Mesenchymal stem cell (in vitro differentiated cells and primary cell): ENCODE measurements at regions not wholly inside any gene's neighbourhood (a gene's known extent, or its start where the extent isn't known, plus 50 kb on each side); places are given as distances from the start of the nearest gene placed in this dataset.

Source experiments
- DNase-seq: peaks from one replicate; pipeline ENCODE4 v3.0.0-alpha.2; 2013
- H2AFZ ChIP-seq: one replicate; pipeline ENCODE4 v1.6.1; 2013; ENCODE audit warnings: low read depth, mild to moderate bottlenecking, control low read depth, inconsistent platforms, low read length, moderate library complexity
- H2AK5ac ChIP-seq: 2 replicates; pipeline ENCODE4 v1.6.1; 2013; ENCODE audit warnings: low read length, moderate library complexity, mild to moderate bottlenecking, inconsistent platforms; ENCODE audit not compliant: severe bottlenecking
- H2BK120ac ChIP-seq: one replicate; pipeline ENCODE4 v1.6.1; 2013; ENCODE audit warnings: low read depth, mild to moderate bottlenecking, inconsistent platforms, low read length, moderate library complexity
- H2BK12ac ChIP-seq, 2 experiments: one replicate each; pipeline ENCODE4 v1.6.1; 2013; ENCODE audit warnings: inconsistent platforms in 2 of 2, low read length in 2 of 2, mild to moderate bottlenecking in 2 of 2, moderate library complexity in 2 of 2, control low read depth in 1 of 2
- H2BK15ac ChIP-seq: one replicate; pipeline ENCODE4 v1.6.1; 2013; ENCODE audit warnings: mild to moderate bottlenecking, low read depth, inconsistent platforms; ENCODE audit not compliant: poor library complexity, severe bottlenecking
- H2BK5ac ChIP-seq: 2 replicates; pipeline ENCODE4 v1.6.1; 2013; ENCODE audit warnings: low read depth, mild to moderate bottlenecking, low read length, control low read depth, inconsistent platforms; ENCODE audit not compliant: poor library complexity, severe bottlenecking
- H3K14ac ChIP-seq, 2 experiments: one replicate each; pipeline ENCODE4 v1.6.1; 2013; ENCODE audit warnings: inconsistent platforms in 2 of 2, low read length in 2 of 2, control low read depth in 1 of 2, mild to moderate bottlenecking in 1 of 2, moderate library complexity in 1 of 2
- H3K18ac ChIP-seq, 2 experiments: one replicate each; pipeline ENCODE4 v1.6.1; 2013; ENCODE audit warnings: inconsistent platforms in 2 of 2, low read length in 2 of 2, control low read depth in 1 of 2, low read depth in 1 of 2, mild to moderate bottlenecking in 1 of 2
- H3K23ac ChIP-seq, 2 experiments: one replicate each; pipeline ENCODE4 v1.6.1; 2013; ENCODE audit warnings: inconsistent platforms in 2 of 2, low read length in 2 of 2, mild to moderate bottlenecking in 2 of 2, moderate library complexity in 2 of 2, control low read depth in 1 of 2
- H3K27ac ChIP-seq: 2 replicates; pipeline ENCODE4 v1.5.1; 2013; ENCODE audit warnings: mild to moderate bottlenecking, moderate library complexity, low read length, control low read depth, inconsistent platforms; ENCODE audit not compliant: poor library complexity, severe bottlenecking
- H3K27me3 ChIP-seq, 2 experiments: 2 replicates each; pipeline versions ENCODE4 v1.6.1 to v1.7.0; 2013; ENCODE audit warnings: low read length in 2 of 2, mild to moderate bottlenecking in 2 of 2, moderate library complexity in 2 of 2, control low read depth in 1 of 2, inconsistent platforms in 1 of 2; ENCODE audit not compliant: control insufficient read depth in 1 of 2, insufficient read depth in 1 of 2
- H3K36me3 ChIP-seq, 2 experiments: 2 replicates each; pipeline versions ENCODE4 v1.6.1 to v1.7.0; 2013; ENCODE audit warnings: low read length in 2 of 2, control low read depth in 1 of 2, inconsistent platforms in 1 of 2, low read depth in 1 of 2, mild to moderate bottlenecking in 1 of 2; ENCODE audit not compliant: insufficient read depth in 2 of 2, control insufficient read depth in 1 of 2
- H3K4ac ChIP-seq, 2 experiments: one replicate each; pipeline ENCODE4 v1.6.1; 2013; ENCODE audit warnings: inconsistent platforms in 2 of 2, low read length in 2 of 2, mild to moderate bottlenecking in 2 of 2, moderate library complexity in 2 of 2, control low read depth in 1 of 2, low read depth in 1 of 2
- H3K4me1 ChIP-seq: 2 replicates; pipeline ENCODE4 v1.6.1; 2013; ENCODE audit warnings: low read depth, low read length, control low read depth; ENCODE audit not compliant: control insufficient read depth, insufficient read depth
- H3K4me2 ChIP-seq: 2 replicates; pipeline ENCODE4 v1.6.1; 2013; ENCODE audit warnings: low read length, mild to moderate bottlenecking, inconsistent platforms; ENCODE audit not compliant: poor library complexity, severe bottlenecking
- H3K4me3 ChIP-seq, 2 experiments: 2 replicates each; pipeline versions ENCODE4 v1.5.1 to v1.7.0; 2013; ENCODE audit warnings: low read length in 2 of 2, mild to moderate bottlenecking in 2 of 2, control low read depth in 1 of 2, low read depth in 1 of 2; ENCODE audit not compliant: insufficient read depth in 1 of 2
- H3K79me1 ChIP-seq: replicated peaks from 2 replicates; pipeline ENCODE4 v1.6.1; 2013; ENCODE audit warnings: mild to moderate bottlenecking, control low read depth, low read length, inconsistent platforms; ENCODE audit not compliant: poor library complexity, severe bottlenecking
- H3K9ac ChIP-seq: 2 replicates; pipeline ENCODE4 v1.7.0; 2013; ENCODE audit warnings: mild to moderate bottlenecking, low read length, moderate library complexity
- H3K9me3 ChIP-seq: 2 replicates; pipeline ENCODE4 v1.7.0; 2013; ENCODE audit warnings: mild to moderate bottlenecking, low read length; ENCODE audit not compliant: control insufficient read depth
- H4K8ac ChIP-seq: one replicate; pipeline ENCODE4 v1.6.1; 2013; ENCODE audit warnings: inconsistent platforms, mild to moderate bottlenecking, low read length, moderate library complexity
- H4K91ac ChIP-seq: one replicate; pipeline ENCODE4 v1.6.1; 2013; ENCODE audit warnings: mild to moderate bottlenecking, low read length, inconsistent platforms
- WGBS: methylation state at CpG from one replicate; pipeline ENCODE4 v1.1.7; 2013; ENCODE audit warnings: mixed read lengths; 5-methylcytosine and 5-hydroxymethylcytosine counted together

- H3K36me3 ChIP-seq = no peaks in the 10 kb centered on the region
- no peaks in the 10 kb centered on the region for H3K4me1 ChIP-seq
- H3K79me1 ChIP-seq = no peaks in the 10 kb centered on the region
- no peak overlapping the region for H3K4ac ChIP-seq
- no peak overlapping the region for H3K27ac ChIP-seq
- no peak overlapping the region for H3K4me3 ChIP-seq
- no peak for DNase-seq
- no peak overlapping the region for H3K23ac ChIP-seq
- no peak overlapping the region for H3K14ac ChIP-seq
- no peak overlapping the region for H2BK5ac ChIP-seq
- WGBS = 13% methylated on average over 1 of the region's 2 CpGs
- peaks cover 15% of the 10 kb centered on the region for H3K9me3 ChIP-seq
- H2BK12ac ChIP-seq = no peak overlapping the region
- H3K9ac ChIP-seq = no peak overlapping the region
- H2AK5ac ChIP-seq = no peak overlapping the region
- H2AFZ ChIP-seq = no peak overlapping the region
- no peak overlapping the region for H3K4me2 ChIP-seq
- H4K91ac ChIP-seq = no peak overlapping the region
- H4K8ac ChIP-seq = no peak overlapping the region
- H3K18ac ChIP-seq = no peak overlapping the region
- no peak overlapping the region for H2BK120ac ChIP-seq
- H3K27me3 ChIP-seq = no peaks in the 10 kb centered on the region
- no peak overlapping the region for H2BK15ac ChIP-seq
Observed at GRCh38 chr1:195105281-195105680, 1503.0 kb downstream of the KCNT2 start.

GRCh38 chr1:195097316-195097715 is 1510.9 kb downstream of the KCNT2 start:
- no peak overlapping the region for H2BK120ac ChIP-seq
- no peak overlapping the region for H3K4me2 ChIP-seq
- no peak overlapping the region for H2BK12ac ChIP-seq
- no peaks in the 10 kb centered on the region for H3K79me1 ChIP-seq
- H3K4me3 ChIP-seq = no peak overlapping the region
- peaks cover 6% of the 10 kb centered on the region for H3K9me3 ChIP-seq
- no peak overlapping the region for H3K23ac ChIP-seq
- no peak overlapping the region for H3K27ac ChIP-seq
- no peaks in the 10 kb centered on the region for H3K36me3 ChIP-seq
- H2AK5ac ChIP-seq = no peak overlapping the region
- no peak overlapping the region for H2AFZ ChIP-seq
- no peaks in the 10 kb centered on the region for H3K27me3 ChIP-seq
- WGBS = 79% methylated on average over 4 of the region's 4 CpGs
- no peak overlapping the region for H4K8ac ChIP-seq
- no peak overlapping the region for H3K18ac ChIP-seq
- no peak overlapping the region for H2BK5ac ChIP-seq
- peaks cover 3% of the 10 kb centered on the region for H3K4me1 ChIP-seq
- no peak overlapping the region for H3K4ac ChIP-seq
- no peak overlapping the region for H4K91ac ChIP-seq
- H3K9ac ChIP-seq = no peak overlapping the region
- H2BK15ac ChIP-seq = no peak overlapping the region
- DNase-seq = no peak
- H3K14ac ChIP-seq = no peak overlapping the region

GRCh38 chr1:195096051-195096521 is 1512.2 kb downstream of the KCNT2 start:
- no peak for DNase-seq
- no peak overlapping the region for H3K18ac ChIP-seq
- H4K91ac ChIP-seq = no peak overlapping the region
- no peak overlapping the region for H2BK120ac ChIP-seq
- H3K36me3 ChIP-seq = no peaks in the 10 kb centered on the region
- no peak overlapping the region for H3K4me2 ChIP-seq
- no peak overlapping the region for H3K4ac ChIP-seq
- no peak overlapping the region for H3K4me3 ChIP-seq
- no peak overlapping the region for H3K9ac ChIP-seq
- H4K8ac ChIP-seq = no peak overlapping the region
- no peaks in the 10 kb centered on the region for H3K27me3 ChIP-seq
- no peak overlapping the region for H3K23ac ChIP-seq
- no peak overlapping the region for H3K14ac ChIP-seq
- 62% methylated on average over 9 of the region's 9 CpGs for WGBS
- H3K27ac ChIP-seq = no peak overlapping the region
- peaks cover 6% of the 10 kb centered on the region for H3K9me3 ChIP-seq
- H2BK5ac ChIP-seq = no peak overlapping the region
- H3K4me1 ChIP-seq = peaks cover 3% of the 10 kb centered on the region
- no peak overlapping the region for H2AK5ac ChIP-seq
- no peak overlapping the region for H2AFZ ChIP-seq
- no peak overlapping the region for H2BK15ac ChIP-seq
- H2BK12ac ChIP-seq = no peak overlapping the region
- H3K79me1 ChIP-seq = no peaks in the 10 kb centered on the region

GRCh38 chr1:195085196-195085595 is 1523.0 kb downstream of the KCNT2 start:
- Histone ChIP-seq H3K23ac (no peak overlapping the region), H3K27ac (no peak overlapping the region), H4K91ac (no peak overlapping the region), H3K9ac (no peak overlapping the region), H4K8ac (no peak overlapping the region), H3K36me3 (no peaks in the 10 kb centered on the region), H3K4me3 (no peak overlapping the region), H3K18ac (no peak overlapping the region), H2BK5ac (no peak overlapping the region), H2BK120ac (no peak overlapping the region), H2BK12ac (no peak overlapping the region), H3K79me1 (no peaks in the 10 kb centered on the region), H2AFZ (no peak overlapping the region), H2BK15ac (no peak overlapping the region), H3K14ac (no peak overlapping the region), H3K4ac (no peak overlapping the region), H3K9me3 (no peaks in the 10 kb centered on the region), H2AK5ac (no peak overlapping the region), H3K27me3 (no peaks in the 10 kb centered on the region), H3K4me2 (no peak overlapping the region), H3K4me1 (no peaks in the 10 kb centered on the region)
- 86% methylated on average over 3 of the region's 3 CpGs for WGBS
- DNase-seq = no peak
